HCT116 (cell line): ENCODE measurements at regions not wholly inside any gene's neighbourhood (a gene's known extent, or its start where the extent isn't known, plus 50 kb on each side); places are given as distances from the start of the nearest gene placed in this dataset.

Source experiments
- EZH2 ChIP-seq: fragments of 200-600 bp; sonication (generic); IDR thresholded peaks from 2 replicates; pipeline ENCODE4 v1.6.1; 2017; ENCODE audit warnings: antibody characterized with exemption, mixed run types
- FOSL1 ChIP-seq: IDR thresholded peaks from 2 replicates; pipeline ENCODE4 v1.6.1; 2012; ENCODE audit warnings: low read depth
- POLR2AphosphoS5 ChIP-seq: IDR thresholded peaks from 2 replicates; pipeline ENCODE4 v1.6.1; 2011; ENCODE audit warnings: mild to moderate bottlenecking, low read depth, low read length, moderate library complexity
- SRF ChIP-seq: IDR thresholded peaks from 2 replicates; pipeline ENCODE4 v1.6.1; 2012; ENCODE audit warnings: low read depth
- TF ChIP-seq, protein P1 (sequence below), 3 experiments: fragments of 200-600 bp in 1 of 3; sonication (generic) in 1 of 3; IDR thresholded peaks in 2 of 3; conservative IDR thresholded peaks in 1 of 3; 2 replicates each; pipeline ENCODE4 v1.5.1; 2012 to 2017; ENCODE audit warnings: low read depth in 2 of 3, low read length in 2 of 3, antibody characterized with exemption in 1 of 3, borderline replicate concordance in 1 of 3, control low read depth in 1 of 3, mild to moderate bottlenecking in 1 of 3, mixed read lengths in 1 of 3, mixed run types in 1 of 3, moderate library complexity in 1 of 3; ENCODE audit not compliant: insufficient read depth in 1 of 3
- TF ChIP-seq, protein P2 (sequence below): IDR thresholded peaks from 2 replicates; pipeline ENCODE4 v1.6.1; 2012

DNA sequence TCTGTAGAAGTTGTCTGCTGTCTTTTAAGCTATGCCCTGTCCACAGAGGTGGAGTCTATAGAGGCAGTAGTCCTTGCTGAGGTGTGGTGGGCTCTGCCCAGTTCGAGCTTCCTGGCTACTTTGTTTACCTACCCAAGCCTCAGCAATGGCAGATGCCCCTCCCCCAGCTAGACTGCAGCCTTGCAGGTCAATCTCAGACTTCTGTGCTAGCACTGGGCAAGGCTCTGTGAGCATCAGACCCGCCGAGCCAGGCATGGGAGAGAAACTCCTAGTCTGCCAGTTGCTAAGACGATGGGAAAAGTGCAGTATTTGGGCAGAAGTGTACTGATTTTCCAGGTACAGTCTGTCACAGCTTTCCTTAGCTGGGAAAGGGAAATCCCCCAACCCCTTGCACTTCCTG lies 694.1 kb upstream of the CDH6 start:
- no peak for TF ChIP-seq FOSL1
- TF ChIP-seq, protein P1, sequence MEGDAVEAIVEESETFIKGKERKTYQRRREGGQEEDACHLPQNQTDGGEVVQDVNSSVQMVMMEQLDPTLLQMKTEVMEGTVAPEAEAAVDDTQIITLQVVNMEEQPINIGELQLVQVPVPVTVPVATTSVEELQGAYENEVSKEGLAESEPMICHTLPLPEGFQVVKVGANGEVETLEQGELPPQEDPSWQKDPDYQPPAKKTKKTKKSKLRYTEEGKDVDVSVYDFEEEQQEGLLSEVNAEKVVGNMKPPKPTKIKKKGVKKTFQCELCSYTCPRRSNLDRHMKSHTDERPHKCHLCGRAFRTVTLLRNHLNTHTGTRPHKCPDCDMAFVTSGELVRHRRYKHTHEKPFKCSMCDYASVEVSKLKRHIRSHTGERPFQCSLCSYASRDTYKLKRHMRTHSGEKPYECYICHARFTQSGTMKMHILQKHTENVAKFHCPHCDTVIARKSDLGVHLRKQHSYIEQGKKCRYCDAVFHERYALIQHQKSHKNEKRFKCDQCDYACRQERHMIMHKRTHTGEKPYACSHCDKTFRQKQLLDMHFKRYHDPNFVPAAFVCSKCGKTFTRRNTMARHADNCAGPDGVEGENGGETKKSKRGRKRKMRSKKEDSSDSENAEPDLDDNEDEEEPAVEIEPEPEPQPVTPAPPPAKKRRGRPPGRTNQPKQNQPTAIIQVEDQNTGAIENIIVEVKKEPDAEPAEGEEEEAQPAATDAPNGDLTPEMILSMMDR (IDR thresholded peaks at IDR 0.05 in 2 of 3, conservative IDR thresholded peaks at IDR 0.05 in 1 of 3; ENCODE audit: borderline replicate concordance in 1 of 3, insufficient read depth in 1 of 3, low read depth in 2 of 3, low read length in 2 of 3): no peak
- TF ChIP-seq, protein P2, sequence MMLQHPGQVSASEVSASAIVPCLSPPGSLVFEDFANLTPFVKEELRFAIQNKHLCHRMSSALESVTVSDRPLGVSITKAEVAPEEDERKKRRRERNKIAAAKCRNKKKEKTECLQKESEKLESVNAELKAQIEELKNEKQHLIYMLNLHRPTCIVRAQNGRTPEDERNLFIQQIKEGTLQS: no peak
- TF ChIP-seq EZH2: no peak
- TF ChIP-seq POLR2AphosphoS5: no peak
- no peak for TF ChIP-seq SRF
